ENCODE measurements at regions not wholly inside any gene's neighbourhood (a gene's known extent, or its start where the extent isn't known, plus 50 kb on each side); places are given as distances from the start of the nearest gene placed in this dataset.

DNA sequence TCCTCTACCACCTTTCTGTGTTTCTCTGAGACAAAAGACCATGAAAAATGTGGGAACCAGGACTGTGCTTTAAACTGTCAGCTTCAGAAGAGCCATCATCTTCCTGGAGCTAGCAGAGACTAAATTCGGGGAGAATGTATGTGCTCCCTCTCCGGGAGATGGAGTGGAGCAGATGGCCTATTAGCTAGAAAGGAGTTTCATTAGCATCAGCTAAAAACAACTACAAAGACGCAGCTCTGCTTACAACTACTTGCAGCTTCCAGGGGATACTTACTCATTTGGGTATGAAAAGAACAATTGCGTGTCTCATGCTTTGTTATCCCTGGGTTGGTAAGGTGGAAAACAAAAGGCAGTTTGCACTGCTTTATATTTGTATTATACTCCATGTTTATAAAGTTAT lies 159.6 kb downstream of the MFSD1 start:
- no peaks in the 10 kb centered on the region for H3K4me1 ChIP-seq (replicated peaks in 1 of 2; ENCODE audit: control insufficient read depth in 2 of 2, insufficient read depth in 2 of 2, low read length in 2 of 2)
- ATAC-seq = no peak
- H3K27me3 ChIP-seq (ENCODE audit: control insufficient read depth in 2 of 2, insufficient read depth in 2 of 2, low read length in 2 of 2) = no peaks in the 10 kb centered on the region
- intact Hi-C loops (cut with micrococcal nuclease) = no loop called here
- H3K27ac ChIP-seq (ENCODE audit: extremely low read depth, low read depth, low read length) = no peak overlapping the region
- TF ChIP-seq ETV6 (IDR thresholded peaks at IDR 0.05; ENCODE audit: borderline replicate concordance in 1 of 2, low read depth in 2 of 2, low read length in 1 of 2) (no peak), ETV6 (CRISPR knock-in tag; IDR thresholded peaks at IDR 0.05; ENCODE audit: borderline replicate concordance) (no peak), CBX2 (IDR thresholded peaks at IDR 0.05; ENCODE audit: insufficient read depth, low read length, poor library complexity, severe bottlenecking) (no peak), TCFL5 (CRISPR knock-in tag; conservative IDR thresholded peaks at IDR 0.05) (no peak), PRPF4 (IDR thresholded peaks at IDR 0.05; ENCODE audit: insufficient read depth, low read depth, low read length, poor library complexity, severe bottlenecking) (no peak), MED1 (CRISPR knock-in tag; IDR thresholded peaks at IDR 0.05; ENCODE audit: borderline replicate concordance) (no peak), SMAD3 (CRISPR knock-in tag; conservative IDR thresholded peaks at IDR 0.05) (no peak), FOSL1 (tag; conservative IDR thresholded peaks at IDR 0.05) (no peak), EP400 (IDR thresholded peaks at IDR 0.05) (no peak)
- TF ChIP-seq, protein P1, sequence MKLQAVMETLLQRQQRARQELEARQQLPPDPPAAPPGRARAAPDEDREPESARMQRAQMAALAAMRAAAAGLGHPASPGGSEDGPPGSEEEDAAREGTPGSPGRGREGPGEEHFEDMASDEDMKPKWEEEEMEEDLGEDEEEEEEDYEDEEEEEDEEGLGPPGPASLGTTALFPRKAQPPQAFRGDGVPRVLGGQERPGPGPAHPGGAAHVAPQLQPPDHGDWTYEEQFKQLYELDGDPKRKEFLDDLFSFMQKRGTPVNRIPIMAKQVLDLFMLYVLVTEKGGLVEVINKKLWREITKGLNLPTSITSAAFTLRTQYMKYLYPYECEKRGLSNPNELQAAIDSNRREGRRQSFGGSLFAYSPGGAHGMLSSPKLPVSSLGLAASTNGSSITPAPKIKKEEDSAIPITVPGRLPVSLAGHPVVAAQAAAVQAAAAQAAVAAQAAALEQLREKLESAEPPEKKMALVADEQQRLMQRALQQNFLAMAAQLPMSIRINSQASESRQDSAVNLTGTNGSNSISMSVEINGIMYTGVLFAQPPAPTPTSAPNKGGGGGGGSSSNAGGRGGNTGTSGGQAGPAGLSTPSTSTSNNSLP (IDR thresholded peaks at IDR 0.05; ENCODE audit: borderline replicate concordance, low read depth, low read length) = no peak
- TF ChIP-seq, protein P2, sequence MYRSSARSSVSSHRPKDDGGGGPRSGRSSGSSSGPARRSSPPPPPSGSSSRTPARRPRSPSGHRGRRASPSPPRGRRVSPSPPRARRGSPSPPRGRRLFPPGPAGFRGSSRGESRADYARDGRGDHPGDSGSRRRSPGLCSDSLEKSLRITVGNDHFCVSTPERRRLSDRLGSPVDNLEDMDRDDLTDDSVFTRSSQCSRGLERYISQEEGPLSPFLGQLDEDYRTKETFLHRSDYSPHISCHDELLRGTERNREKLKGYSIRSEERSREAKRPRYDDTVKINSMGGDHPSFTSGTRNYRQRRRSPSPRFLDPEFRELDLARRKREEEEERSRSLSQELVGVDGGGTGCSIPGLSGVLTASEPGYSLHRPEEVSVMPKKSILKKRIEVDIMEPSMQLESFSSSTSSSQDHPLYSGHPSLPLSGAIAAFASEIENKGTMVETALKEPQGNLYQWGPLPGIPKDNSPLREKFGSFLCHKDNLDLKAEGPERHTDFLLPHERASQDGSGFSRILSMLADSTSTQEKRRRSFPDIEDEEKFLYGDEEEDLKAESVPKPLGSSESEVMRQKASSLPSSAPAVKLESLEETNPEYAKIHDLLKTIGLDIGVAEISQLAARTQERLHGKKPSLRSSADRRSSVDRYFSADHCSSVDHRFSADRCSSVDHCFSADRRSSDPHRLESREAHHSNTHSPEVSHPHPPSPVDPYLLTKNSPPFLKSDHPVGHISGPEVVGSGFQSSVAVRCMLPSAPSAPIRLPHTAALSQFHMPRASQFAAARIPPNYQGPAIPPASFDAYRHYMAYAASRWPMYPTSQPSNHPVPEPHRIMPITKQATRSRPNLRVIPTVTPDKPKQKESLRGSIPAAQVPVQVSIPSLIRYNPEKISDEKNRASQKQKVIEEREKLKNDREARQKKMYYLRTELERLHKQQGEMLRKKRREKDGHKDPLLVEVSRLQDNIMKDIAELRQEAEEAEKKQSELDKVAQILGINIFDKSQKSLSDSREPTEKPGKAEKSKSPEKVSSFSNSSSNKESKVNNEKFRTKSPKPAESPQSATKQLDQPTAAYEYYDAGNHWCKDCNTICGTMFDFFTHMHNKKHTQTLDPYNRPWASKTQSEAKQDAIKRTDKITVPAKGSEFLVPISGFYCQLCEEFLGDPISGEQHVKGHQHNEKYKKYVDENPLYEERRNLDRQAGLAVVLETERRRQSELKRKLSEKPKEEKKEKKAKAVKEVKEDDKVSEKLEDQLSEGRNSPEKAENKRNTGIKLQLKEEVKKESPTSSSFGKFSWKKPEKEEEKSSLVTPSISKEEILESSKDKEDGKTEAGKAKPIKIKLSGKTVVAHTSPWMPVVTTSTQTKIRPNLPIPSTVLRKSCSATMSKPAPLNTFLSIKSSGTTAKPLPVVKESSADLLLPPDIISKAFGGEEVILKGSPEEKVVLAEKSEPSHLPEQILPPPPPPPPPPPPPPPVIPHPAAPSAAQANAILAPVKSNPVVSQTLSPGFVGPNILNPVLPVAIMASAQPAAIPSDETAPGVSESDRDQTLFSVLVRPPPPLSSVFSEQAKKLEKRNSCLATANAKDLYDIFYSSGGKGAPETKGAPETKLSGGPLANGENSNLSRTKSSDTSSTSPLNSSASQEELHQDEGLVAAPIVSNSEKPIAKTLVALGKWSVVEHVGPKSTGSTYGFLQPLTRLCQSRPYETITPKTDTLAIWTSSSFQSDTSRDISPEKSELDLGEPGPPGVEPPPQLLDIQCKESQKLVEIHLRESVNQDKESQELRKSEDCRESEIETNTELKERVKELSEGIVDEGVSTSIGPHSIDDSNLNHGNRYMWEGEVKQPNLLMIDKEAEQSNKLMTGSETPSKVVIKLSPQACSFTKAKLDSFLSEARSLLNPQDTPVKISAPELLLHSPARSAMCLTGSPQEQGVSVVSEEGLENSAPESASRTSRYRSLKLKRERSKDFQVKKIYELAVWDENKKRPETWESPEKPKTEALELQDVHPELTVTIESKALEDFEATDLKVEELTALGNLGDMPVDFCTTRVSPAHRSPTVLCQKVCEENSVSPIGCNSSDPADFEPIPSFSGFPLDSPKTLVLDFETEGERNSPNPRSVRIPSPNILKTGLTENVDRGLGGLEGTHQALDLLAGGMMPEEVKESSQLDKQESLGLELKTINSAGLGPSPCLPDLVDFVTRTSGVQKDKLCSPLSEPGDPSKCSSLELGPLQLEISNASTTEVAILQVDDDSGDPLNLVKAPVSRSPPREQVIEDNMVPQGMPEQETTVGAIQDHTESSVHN (IDR thresholded peaks at IDR 0.05; ENCODE audit: borderline replicate concordance in 1 of 2, low read depth in 1 of 2) = no peak
- TF ChIP-seq, protein P3, sequence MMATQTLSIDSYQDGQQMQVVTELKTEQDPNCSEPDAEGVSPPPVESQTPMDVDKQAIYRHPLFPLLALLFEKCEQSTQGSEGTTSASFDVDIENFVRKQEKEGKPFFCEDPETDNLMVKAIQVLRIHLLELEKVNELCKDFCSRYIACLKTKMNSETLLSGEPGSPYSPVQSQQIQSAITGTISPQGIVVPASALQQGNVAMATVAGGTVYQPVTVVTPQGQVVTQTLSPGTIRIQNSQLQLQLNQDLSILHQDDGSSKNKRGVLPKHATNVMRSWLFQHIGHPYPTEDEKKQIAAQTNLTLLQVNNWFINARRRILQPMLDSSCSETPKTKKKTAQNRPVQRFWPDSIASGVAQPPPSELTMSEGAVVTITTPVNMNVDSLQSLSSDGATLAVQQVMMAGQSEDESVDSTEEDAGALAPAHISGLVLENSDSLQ (IDR thresholded peaks at IDR 0.05) = no peak
- DNase-seq (ENCODE audit: extremely low read depth in 1 of 4, low spot score in 3 of 4) = no peak
- BruUV-seq (replicated peaks) = no TSS peak
- in situ Hi-C loops (cut with MboI) = no loop called here
- H3K9me1 ChIP-seq (ENCODE audit: control insufficient read depth, insufficient read depth, low read length) = no peaks in the 10 kb centered on the region
- no peaks in the 10 kb centered on the region for H4K20me1 ChIP-seq (replicated peaks; ENCODE audit: control insufficient read depth, insufficient read depth, low read length)
- no peak overlapping the region for H2AFZ ChIP-seq (ENCODE audit: low read depth, low read length)
- no peak for FAIRE-seq
- H3K9me3 ChIP-seq (replicated peaks; ENCODE audit: control insufficient read depth, insufficient read depth, low read depth, low read length) = no peaks in the 10 kb centered on the region
- WGBS (ENCODE audit: insufficient coverage, low coverage, missing lambda C conversion rate) = 0% methylated on average over 4 of the region's 4 CpGs
- CTCF ChIA-PET (ENCODE audit: low intra/inter-chr PET ratio) = no interaction called here
- no peak overlapping the region for H3K9ac ChIP-seq (ENCODE audit: insufficient read depth in 1 of 2, low read depth in 2 of 2, low read length in 2 of 2)
- H3K4me2 ChIP-seq (ENCODE audit: insufficient read depth, low read length) = no peak overlapping the region
- H3K36me3 ChIP-seq (ENCODE audit: control insufficient read depth, insufficient read depth, low read length) = no peaks in the 10 kb centered on the region
- no peaks in the 10 kb centered on the region for H3K79me2 ChIP-seq (ENCODE audit: control insufficient read depth, insufficient read depth, low read length)
- H3K4me3 ChIP-seq = no peak overlapping the region
- POLR2A ChIA-PET = interaction anchor here (0.6 kb wide), 1 partner anchor 24 kb away, joined by 4 read pairs; no protein-coding TSS in a partner anchor
